GM08714 (cell line): ENCODE measurements at regions not wholly inside any gene's neighbourhood (a gene's known extent, or its start where the extent isn't known, plus 50 kb on each side); places are given as distances from the start of the nearest gene placed in this dataset.

Source experiments
- H3K4me3 ChIP-seq: fragments of 200-500 bp; sonication (Bioruptor generic); 2 replicates; pipeline ENCODE4 v1.5.1; 2014; ENCODE audit warnings: mild to moderate bottlenecking, low read length, inconsistent platforms
- ZNF274 ChIP-seq: IDR thresholded peaks from 2 replicates; pipeline ENCODE4 v1.6.1; 2012; ENCODE audit warnings: mild to moderate bottlenecking, low read depth, low read length

- no peak overlapping the region for H3K4me3 ChIP-seq
- TF ChIP-seq ZNF274: no peak
These were observed 546.7 kb upstream of the SEL1L start for GRCh38 chr14:82080370-82080769.

- no peak for TF ChIP-seq ZNF274
- H3K4me3 ChIP-seq: no peak overlapping the region
These were observed 551.2 kb upstream of the SEL1L start for GRCh38 chr14:82084813-82085212.

GRCh38 chr14:82091097-82091496 is 557.4 kb upstream of the SEL1L start:
- H3K4me3 ChIP-seq: no peak overlapping the region
- no peak for TF ChIP-seq ZNF274

GRCh38 chr14:82094829-82095345 is 561.2 kb upstream of the SEL1L start:
- no peak for TF ChIP-seq ZNF274
- H3K4me3 ChIP-seq: no peak overlapping the region

GRCh38 chr14:82104013-82104412 is 570.4 kb upstream of the SEL1L start:
- no peak overlapping the region for H3K4me3 ChIP-seq
- no peak for TF ChIP-seq ZNF274

GRCh38 chr14:82112210-82112839 is 578.7 kb upstream of the SEL1L start:
- H3K4me3 ChIP-seq: no peak overlapping the region
- TF ChIP-seq ZNF274: no peak

GRCh38 chr14:82113007-82113406 is 579.4 kb upstream of the SEL1L start:
- no peak overlapping the region for H3K4me3 ChIP-seq
- TF ChIP-seq ZNF274: no peak

GRCh38 chr14:82113710-82114109 is 580.1 kb upstream of the SEL1L start:
- no peak for TF ChIP-seq ZNF274
- H3K4me3 ChIP-seq: no peak overlapping the region

GRCh38 chr14:82116721-82117120 is 583.1 kb upstream of the SEL1L start:
- H3K4me3 ChIP-seq: no peak overlapping the region
- TF ChIP-seq ZNF274: no peak

GRCh38 chr14:82122655-82123054 is 589.0 kb upstream of the SEL1L start:
- TF ChIP-seq ZNF274: no peak

GRCh38 chr14:82124511-82124910 is 590.9 kb upstream of the SEL1L start:
- no peak for TF ChIP-seq ZNF274
- H3K4me3 ChIP-seq: no peak overlapping the region

More at GRCh38 chr14:82122655-82123054, 589.0 kb upstream of the SEL1L start:
- no peak overlapping the region for H3K4me3 ChIP-seq

- H3K4me3 ChIP-seq: no peak overlapping the region
- no peak for TF ChIP-seq ZNF274
These were observed 592.4 kb upstream of the SEL1L start for GRCh38 chr14:82126006-82126405.

- H3K4me3 ChIP-seq: no peak overlapping the region
- no peak for TF ChIP-seq ZNF274
These were observed 600.8 kb upstream of the SEL1L start for GRCh38 chr14:82134411-82134810.

- no peak for TF ChIP-seq ZNF274
- no peak overlapping the region for H3K4me3 ChIP-seq
These were observed 604.8 kb upstream of the SEL1L start for GRCh38 chr14:82138431-82138830.

GRCh38 chr14:82146846-82147245 is 613.2 kb upstream of the SEL1L start:
- no peak for TF ChIP-seq ZNF274
- H3K4me3 ChIP-seq: no peak overlapping the region

- H3K4me3 ChIP-seq: no peak overlapping the region
- TF ChIP-seq ZNF274: no peak
These were observed 620.0 kb upstream of the SEL1L start for GRCh38 chr14:82153689-82154088.
